ENCODE measurements at regions not wholly inside any gene's neighbourhood (a gene's known extent, or its start where the extent isn't known, plus 50 kb on each side); places are given as distances from the start of the nearest gene placed in this dataset.

DNA sequence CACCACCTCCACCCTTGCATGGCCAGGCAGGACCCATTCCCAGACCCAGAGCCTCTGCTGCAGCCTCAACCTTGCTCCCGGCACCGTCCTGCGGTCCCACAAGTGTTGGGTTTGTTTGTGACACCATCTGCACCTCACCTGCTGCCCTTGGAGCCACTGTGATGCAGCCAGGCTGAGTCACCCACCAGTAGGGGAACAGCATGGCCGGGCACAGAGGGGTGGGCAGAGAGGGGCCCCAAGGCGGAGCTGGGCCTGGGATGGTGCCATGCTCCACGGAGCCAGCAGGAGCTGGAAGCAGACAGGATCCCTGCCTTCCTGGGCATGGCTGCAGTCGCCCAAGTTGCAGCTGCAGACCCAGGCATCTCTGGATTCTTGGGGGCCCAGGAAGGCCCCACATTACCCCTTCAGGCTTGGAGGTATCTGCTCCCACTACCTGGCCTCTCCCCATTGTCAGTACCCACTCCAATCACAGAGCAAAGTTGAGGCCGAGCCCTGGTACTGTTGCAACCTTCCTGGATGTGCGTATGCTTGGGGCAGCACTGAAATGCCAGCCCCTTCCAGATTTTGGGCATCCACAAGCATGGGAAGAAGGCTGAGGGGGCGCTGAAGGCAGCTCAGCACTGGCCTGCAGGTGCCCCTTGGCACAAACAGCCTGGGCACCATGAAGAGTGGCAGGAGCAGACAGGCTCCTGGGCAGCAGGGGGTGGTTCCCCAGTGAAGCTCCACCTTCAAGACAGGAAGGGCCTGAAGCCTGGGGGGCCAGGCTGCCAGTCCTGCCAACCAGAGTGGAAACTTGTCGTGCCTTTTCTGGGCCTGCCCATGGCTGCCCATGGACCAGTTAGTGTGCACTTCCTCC lies 172.8 kb downstream of the MATN1 start:
- TF ChIP-seq LEF1 (IDR thresholded peaks at IDR 0.05; ENCODE audit: borderline replicate concordance) (no peak), TARDBP (IDR thresholded peaks at IDR 0.05) (no peak), NFRKB (IDR thresholded peaks at IDR 0.05) (no peak), SP1 (IDR thresholded peaks at IDR 0.05) (no peak), ARNT (IDR thresholded peaks at IDR 0.05) (no peak)
